GM12878 (cell line): ENCODE measurements at regions not wholly inside any gene's neighbourhood (a gene's known extent, or its start where the extent isn't known, plus 50 kb on each side); places are given as distances from the start of the nearest gene placed in this dataset.

Experiments
- ATAC-seq: fragments of 200-7000 bp; cut with Tn5 transposase; 3 replicates; pipeline ENCODE4 v1.9.1; 2020; ENCODE audit warnings: mild to moderate bottlenecking, moderate library complexity
- BruUV-seq: library from RNA; stranded (reverse); fragments of 400-500 nt; replicated peaks from 2 replicates; lab custom pipeline; 2021; lab: Mats Ljungman, UMichigan
- CTCF ChIA-PET: fragments of 300-600 bp; sonication (Branson Sonifier 250); formaldehyde crosslinking; extraction: SDS; loops from one replicate; lab custom pipeline; 2021; ENCODE audit warnings: inconsistent platforms; lab: Yijun Ruan, JAX
- POLR2A ChIA-PET: fragments of 350-600 bp; formaldehyde crosslinking; extraction: SDS; loops from one replicate; lab custom pipeline; 2021; ENCODE audit warnings: inconsistent platforms; lab: Charles Lee
- RAD21 ChIA-PET: fragments of 300-600 bp; sonication (Branson Sonifier 250); formaldehyde crosslinking; loops from one replicate; lab custom pipeline; 2023; ENCODE audit warnings: antibody characterized with exemption; ENCODE audit not compliant: unreplicated experiment; lab: Charles Lee
- SMC1A ChIA-PET: fragments of 300-600 bp; sonication (Branson Sonifier 250); formaldehyde crosslinking; loops from one replicate; lab custom pipeline; 2023; ENCODE audit not compliant: unreplicated experiment, uncharacterized antibody; lab: Charles Lee
- DNase-seq: peaks from one replicate; pipeline ENCODE4 v3.0.0-alpha.2; 2011; ENCODE audit warnings: low read depth, low spot score
- FAIRE-seq: peaks from 3 replicates; lab custom pipeline; 2011; peaks lifted over from hg19 to GRCh38; lab: Jason Lieb, UNC
- H2AFZ ChIP-seq: 2 replicates; pipeline ENCODE4 v1.6.0; 2011; ENCODE audit warnings: low read depth, low read length, control low read depth; ENCODE audit not compliant: control insufficient read depth
- H3K27ac ChIP-seq: 2 replicates; pipeline ENCODE4 v1.5.1; 2011; ENCODE audit warnings: control low read depth; ENCODE audit not compliant: control insufficient read depth, insufficient read depth
- H3K27me3 ChIP-seq, 2 experiments: replicated peaks in 1 of 2; 2 replicates each; pipeline versions ENCODE4 v1.6.0 to v1.6.1; 2011; ENCODE audit warnings: low read length in 1 of 2; ENCODE audit not compliant: control insufficient read depth in 2 of 2, insufficient read depth in 2 of 2
- H3K36me3 ChIP-seq, 2 experiments: 2 replicates each; pipeline ENCODE4 v1.5.1; 2011; ENCODE audit warnings: low read length in 1 of 2; ENCODE audit not compliant: control insufficient read depth in 2 of 2, insufficient read depth in 2 of 2
- H3K4me1 ChIP-seq: 2 replicates; pipeline ENCODE4 v1.6.1; 2011; ENCODE audit warnings: mild to moderate bottlenecking, low read length, moderate library complexity, mixed read lengths; ENCODE audit not compliant: control insufficient read depth, insufficient read depth
- H3K4me2 ChIP-seq: 2 replicates; pipeline ENCODE4 v1.6.0; 2011; ENCODE audit warnings: control low read depth; ENCODE audit not compliant: control insufficient read depth, insufficient read depth
- H3K4me3 ChIP-seq: fragments of 200-600 bp; sonication (generic); 2 replicates; pipeline ENCODE4 v1.5.1; 2016
- H3K79me2 ChIP-seq: 2 replicates; pipeline ENCODE4 v1.6.0; 2011; ENCODE audit warnings: low read length; ENCODE audit not compliant: control insufficient read depth, insufficient read depth
- H3K9ac ChIP-seq: 2 replicates; pipeline ENCODE4 v1.8.0; 2011; ENCODE audit warnings: low read length, control low read depth, mixed read lengths; ENCODE audit not compliant: control insufficient read depth, insufficient read depth
- H3K9me3 ChIP-seq: replicated peaks from 3 replicates; pipeline ENCODE4 v1.5.1; 2011; ENCODE audit warnings: mild to moderate bottlenecking, low read length; ENCODE audit not compliant: control insufficient read depth, insufficient read depth
- H4K20me1 ChIP-seq: 2 replicates; pipeline ENCODE4 v1.6.0; 2011; ENCODE audit not compliant: control insufficient read depth, insufficient read depth
- CBX5 ChIP-seq: sonication (generic); IDR thresholded peaks from 2 replicates; pipeline ENCODE4 v1.6.1; 2016; ENCODE audit warnings: low read depth, moderate library complexity, mild to moderate bottlenecking, inconsistent platforms
- CHD2 ChIP-seq: IDR thresholded peaks from 2 replicates; pipeline ENCODE4 v1.6.1; 2011; ENCODE audit warnings: low read depth, low read length, improper control_type of control experiment, borderline replicate concordance
- CHD4 ChIP-seq: fragments of 200-600 bp; sonication (generic); IDR thresholded peaks from 2 replicates; pipeline ENCODE4 v1.6.1; 2016; ENCODE audit warnings: mild to moderate bottlenecking
- EED ChIP-seq: sonication (generic); IDR thresholded peaks from 2 replicates; pipeline ENCODE4 v1.6.1; 2016; ENCODE audit warnings: antibody characterized with exemption, low read depth
- ETV6 ChIP-seq, 2 experiments: fragments of 450-650 bp in 1 of 2; IDR thresholded peaks in 1 of 2; conservative IDR thresholded peaks in 1 of 2; 2 replicates each; pipeline ENCODE4 v1.6.1; 2014; ENCODE audit warnings: antibody characterized with exemption in 1 of 2, borderline replicate concordance in 1 of 2, low read depth in 1 of 2, mild to moderate bottlenecking in 1 of 2, moderate library complexity in 1 of 2
- FOS ChIP-seq: IDR thresholded peaks from 3 replicates; pipeline ENCODE4 v1.6.1; 2011; ENCODE audit warnings: borderline replicate concordance; ENCODE audit not compliant: insufficient read length; ENCODE audit errors: extremely low read depth
- HDGF ChIP-seq: fragments of 450-650 bp; IDR thresholded peaks from 2 replicates; pipeline ENCODE4 v1.6.1; 2016; ENCODE audit warnings: antibody characterized with exemption
- POLR2A ChIP-seq: IDR thresholded peaks from 2 replicates; pipeline ENCODE4 v1.6.1; 2011; ENCODE audit warnings: low read depth, mild to moderate bottlenecking, low read length
- SIN3A ChIP-seq: IDR thresholded peaks from 2 replicates; pipeline ENCODE4 v1.6.1; 2012; ENCODE audit warnings: low read depth, low read length, improper control_type of control experiment
- SRF ChIP-seq, 2 experiments: IDR thresholded peaks; 2 replicates each; pipeline ENCODE4 v1.6.1; 2011; ENCODE audit warnings: low read depth in 2 of 2, low read length in 2 of 2, mild to moderate bottlenecking in 1 of 2, moderate library complexity in 1 of 2
- YBX1 ChIP-seq: fragments of 450-650 bp; IDR thresholded peaks from 2 replicates; pipeline ENCODE4 v1.6.1; 2016; ENCODE audit warnings: antibody characterized with exemption
- ZBED1 ChIP-seq: IDR thresholded peaks from 2 replicates; pipeline ENCODE4 v1.6.1; 2016; ENCODE audit warnings: borderline replicate concordance
- WGBS: methylation state at CpG from one replicate; pipeline ENCODE4 v1.1.6; 2016; ENCODE audit warnings: low lambda C conversion rate; ENCODE audit not compliant: insufficient replicate concordance, insufficient coverage; ENCODE audit errors: missing lambda C conversion rate; 5-methylcytosine and 5-hydroxymethylcytosine counted together
- in situ Hi-C: fragments of 300-500 bp; cut with MboI; formaldehyde crosslinking; loops from 9 replicates; pipeline ENCODE4 v1.14.3; 2018; ENCODE audit warnings: mixed read lengths
- intact Hi-C: fragments of 100-400 bp; cut with micrococcal nuclease; formaldehyde crosslinking; loops from one replicate; pipeline ENCODE4 v1.14.2; 2022; ENCODE audit not compliant: unreplicated experiment
- TF ChIP-seq, protein P1 (sequence below): fragments of 450-650 bp; IDR thresholded peaks from 2 replicates; pipeline ENCODE4 v1.6.1; 2018; ENCODE audit warnings: mild to moderate bottlenecking, low read depth, moderate library complexity; ENCODE audit not compliant: partially characterized antibody
- TF ChIP-seq, protein P2 (sequence below): fragments of 450-650 bp; IDR thresholded peaks from 2 replicates; pipeline ENCODE4 v1.6.1; 2017; ENCODE audit warnings: mild to moderate bottlenecking, low read depth, inconsistent platforms; ENCODE audit not compliant: poor library complexity, severe bottlenecking
- TF ChIP-seq, protein P3 (sequence below): fragments of 450-650 bp; formaldehyde crosslinking; IDR thresholded peaks from 2 replicates; pipeline ENCODE4 v1.5.0; 2022; ENCODE audit warnings: mild to moderate bottlenecking, missing genetic modification characterization

DNA sequence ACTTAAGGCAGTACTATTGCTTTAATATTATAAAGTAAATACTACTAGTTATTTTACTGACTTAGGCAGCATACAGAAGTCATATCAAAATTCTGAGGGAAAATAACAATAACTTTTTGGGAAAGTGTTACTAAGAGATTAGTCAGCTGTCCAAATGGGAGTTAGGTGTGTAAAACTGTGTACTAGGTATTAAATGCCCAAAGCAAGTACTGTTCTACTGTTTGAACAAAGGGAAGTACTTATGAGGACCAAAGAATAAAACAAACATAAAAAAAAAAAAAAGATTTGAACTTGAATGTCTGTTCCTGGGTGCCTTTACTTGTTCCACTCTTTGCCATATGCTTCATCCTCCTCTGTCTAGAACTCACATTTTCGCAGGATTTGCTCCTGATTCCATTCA lies 174.4 kb downstream of the MSL3 start (continued):
- TF ChIP-seq, protein P1, sequence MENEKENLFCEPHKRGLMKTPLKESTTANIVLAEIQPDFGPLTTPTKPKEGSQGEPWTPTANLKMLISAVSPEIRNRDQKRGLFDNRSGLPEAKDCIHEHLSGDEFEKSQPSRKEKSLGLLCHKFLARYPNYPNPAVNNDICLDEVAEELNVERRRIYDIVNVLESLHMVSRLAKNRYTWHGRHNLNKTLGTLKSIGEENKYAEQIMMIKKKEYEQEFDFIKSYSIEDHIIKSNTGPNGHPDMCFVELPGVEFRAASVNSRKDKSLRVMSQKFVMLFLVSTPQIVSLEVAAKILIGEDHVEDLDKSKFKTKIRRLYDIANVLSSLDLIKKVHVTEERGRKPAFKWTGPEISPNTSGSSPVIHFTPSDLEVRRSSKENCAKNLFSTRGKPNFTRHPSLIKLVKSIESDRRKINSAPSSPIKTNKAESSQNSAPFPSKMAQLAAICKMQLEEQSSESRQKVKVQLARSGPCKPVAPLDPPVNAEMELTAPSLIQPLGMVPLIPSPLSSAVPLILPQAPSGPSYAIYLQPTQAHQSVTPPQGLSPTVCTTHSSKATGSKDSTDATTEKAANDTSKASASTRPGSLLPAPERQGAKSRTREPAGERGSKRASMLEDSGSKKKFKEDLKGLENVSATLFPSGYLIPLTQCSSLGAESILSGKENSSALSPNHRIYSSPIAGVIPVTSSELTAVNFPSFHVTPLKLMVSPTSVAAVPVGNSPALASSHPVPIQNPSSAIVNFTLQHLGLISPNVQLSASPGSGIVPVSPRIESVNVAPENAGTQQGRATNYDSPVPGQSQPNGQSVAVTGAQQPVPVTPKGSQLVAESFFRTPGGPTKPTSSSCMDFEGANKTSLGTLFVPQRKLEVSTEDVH = no peak
- TF ChIP-seq FOS (no peak), ETV6 (conservative IDR thresholded peaks at IDR 0.05 in 1 of 2, IDR thresholded peaks at IDR 0.05 in 1 of 2; ENCODE audit: borderline replicate concordance in 1 of 2, low read depth in 1 of 2) (no peak)

DNA sequence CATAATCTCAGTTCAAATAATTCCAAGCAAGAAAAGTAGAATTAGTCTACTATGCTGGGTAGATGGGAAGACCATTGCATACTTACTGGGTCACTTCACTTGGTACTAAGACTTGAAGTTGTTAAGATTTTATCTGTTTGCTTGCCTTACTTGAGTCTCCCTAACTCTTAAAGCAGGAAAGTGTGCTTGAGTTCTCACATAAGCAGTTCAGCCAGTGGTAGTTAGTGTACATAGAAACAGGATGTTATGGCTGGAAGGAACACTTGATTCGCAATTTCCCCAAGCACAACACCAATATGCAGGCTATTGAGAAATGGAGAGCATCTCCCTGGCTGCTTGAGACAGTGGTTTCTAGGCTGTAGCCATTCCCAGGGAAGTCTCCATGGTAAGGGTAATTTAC lies 176.1 kb downstream of the MSL3 start:
- ChIA-PET RAD21 (no interaction called here), SMC1A (no interaction called here), POLR2A (no interaction called here), CTCF (no interaction called here)
- Histone ChIP-seq H4K20me1 (no peaks in the 10 kb centered on the region), H3K4me1 (no peaks in the 10 kb centered on the region), H3K27me3 (no peaks in the 10 kb centered on the region; a peak in 1 of 4 replicates), H3K4me2 (no peak overlapping the region), H3K27ac (no peak overlapping the region), H3K9ac (no peak overlapping the region), H3K9me3 (no peaks in the 10 kb centered on the region; the same call in 2 of the 3 replicates), H3K36me3 (no peaks in the 10 kb centered on the region), H3K79me2 (no peaks in the 10 kb centered on the region), H2AFZ (no peak overlapping the region), H3K4me3 (no peak overlapping the region)
- FAIRE-seq (no peak), ATAC-seq (no peak), DNase-seq (no peak)
- in situ Hi-C loops = no loop called here
- BruUV-seq = no TSS peak
- 65% methylated on average over 1 of the region's 1 CpG for WGBS
- intact Hi-C loops = no loop called here
- no peak for TF ChIP-seq EED
- TF ChIP-seq CHD2 = no peak
- TF ChIP-seq POLR2A = no peak
- TF ChIP-seq SRF (IDR thresholded peaks at IDR 0.05; ENCODE audit: low read depth in 2 of 2, low read length in 2 of 2) = no peak
- TF ChIP-seq, protein P2, sequence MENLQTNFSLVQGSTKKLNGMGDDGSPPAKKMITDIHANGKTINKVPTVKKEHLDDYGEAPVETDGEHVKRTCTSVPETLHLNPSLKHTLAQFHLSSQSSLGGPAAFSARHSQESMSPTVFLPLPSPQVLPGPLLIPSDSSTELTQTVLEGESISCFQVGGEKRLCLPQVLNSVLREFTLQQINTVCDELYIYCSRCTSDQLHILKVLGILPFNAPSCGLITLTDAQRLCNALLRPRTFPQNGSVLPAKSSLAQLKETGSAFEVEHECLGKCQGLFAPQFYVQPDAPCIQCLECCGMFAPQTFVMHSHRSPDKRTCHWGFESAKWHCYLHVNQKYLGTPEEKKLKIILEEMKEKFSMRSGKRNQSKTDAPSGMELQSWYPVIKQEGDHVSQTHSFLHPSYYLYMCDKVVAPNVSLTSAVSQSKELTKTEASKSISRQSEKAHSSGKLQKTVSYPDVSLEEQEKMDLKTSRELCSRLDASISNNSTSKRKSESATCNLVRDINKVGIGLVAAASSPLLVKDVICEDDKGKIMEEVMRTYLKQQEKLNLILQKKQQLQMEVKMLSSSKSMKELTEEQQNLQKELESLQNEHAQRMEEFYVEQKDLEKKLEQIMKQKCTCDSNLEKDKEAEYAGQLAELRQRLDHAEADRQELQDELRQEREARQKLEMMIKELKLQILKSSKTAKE = no peak
- TF ChIP-seq CHD4 = no peak
- no peak for TF ChIP-seq SIN3A
- no peak for TF ChIP-seq ZBED1
- no peak for TF ChIP-seq YBX1
- no peak for TF ChIP-seq HDGF
- no peak for TF ChIP-seq CBX5
- TF ChIP-seq, protein P3, sequence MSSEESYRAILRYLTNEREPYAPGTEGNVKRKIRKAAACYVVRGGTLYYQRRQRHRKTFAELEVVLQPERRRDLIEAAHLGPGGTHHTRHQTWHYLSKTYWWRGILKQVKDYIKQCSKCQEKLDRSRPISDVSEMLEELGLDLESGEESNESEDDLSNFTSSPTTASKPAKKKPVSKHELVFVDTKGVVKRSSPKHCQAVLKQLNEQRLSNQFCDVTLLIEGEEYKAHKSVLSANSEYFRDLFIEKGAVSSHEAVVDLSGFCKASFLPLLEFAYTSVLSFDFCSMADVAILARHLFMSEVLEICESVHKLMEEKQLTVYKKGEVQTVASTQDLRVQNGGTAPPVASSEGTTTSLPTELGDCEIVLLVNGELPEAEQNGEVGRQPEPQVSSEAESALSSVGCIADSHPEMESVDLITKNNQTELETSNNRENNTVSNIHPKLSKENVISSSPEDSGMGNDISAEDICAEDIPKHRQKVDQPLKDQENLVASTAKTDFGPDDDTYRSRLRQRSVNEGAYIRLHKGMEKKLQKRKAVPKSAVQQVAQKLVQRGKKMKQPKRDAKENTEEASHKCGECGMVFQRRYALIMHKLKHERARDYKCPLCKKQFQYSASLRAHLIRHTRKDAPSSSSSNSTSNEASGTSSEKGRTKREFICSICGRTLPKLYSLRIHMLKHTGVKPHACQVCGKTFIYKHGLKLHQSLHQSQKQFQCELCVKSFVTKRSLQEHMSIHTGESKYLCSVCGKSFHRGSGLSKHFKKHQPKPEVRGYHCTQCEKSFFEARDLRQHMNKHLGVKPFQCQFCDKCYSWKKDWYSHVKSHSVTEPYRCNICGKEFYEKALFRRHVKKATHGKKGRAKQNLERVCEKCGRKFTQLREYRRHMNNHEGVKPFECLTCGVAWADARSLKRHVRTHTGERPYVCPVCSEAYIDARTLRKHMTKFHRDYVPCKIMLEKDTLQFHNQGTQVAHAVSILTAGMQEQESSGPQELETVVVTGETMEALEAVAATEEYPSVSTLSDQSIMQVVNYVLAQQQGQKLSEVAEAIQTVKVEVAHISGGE (CRISPR knock-in tag) = no peak
